HG02798 (cell line): ENCODE measurements at regions not wholly inside any gene's neighbourhood (a gene's known extent, or its start where the extent isn't known, plus 50 kb on each side); places are given as distances from the start of the nearest gene placed in this dataset.
"Not testable (repeated sequence)": the region's sequence is repeated elsewhere in the genome, so short reads cannot be mapped to it uniquely, and the experiment has no call there.

Experiments
- ATAC-seq: cut with Tn5 transposase; IDR thresholded peaks from one replicate; pipeline ENCODE4 v1.9.1; 2021; ENCODE audit warnings: mild to moderate bottlenecking; ENCODE audit not compliant: unreplicated experiment, poor library complexity

DNA sequence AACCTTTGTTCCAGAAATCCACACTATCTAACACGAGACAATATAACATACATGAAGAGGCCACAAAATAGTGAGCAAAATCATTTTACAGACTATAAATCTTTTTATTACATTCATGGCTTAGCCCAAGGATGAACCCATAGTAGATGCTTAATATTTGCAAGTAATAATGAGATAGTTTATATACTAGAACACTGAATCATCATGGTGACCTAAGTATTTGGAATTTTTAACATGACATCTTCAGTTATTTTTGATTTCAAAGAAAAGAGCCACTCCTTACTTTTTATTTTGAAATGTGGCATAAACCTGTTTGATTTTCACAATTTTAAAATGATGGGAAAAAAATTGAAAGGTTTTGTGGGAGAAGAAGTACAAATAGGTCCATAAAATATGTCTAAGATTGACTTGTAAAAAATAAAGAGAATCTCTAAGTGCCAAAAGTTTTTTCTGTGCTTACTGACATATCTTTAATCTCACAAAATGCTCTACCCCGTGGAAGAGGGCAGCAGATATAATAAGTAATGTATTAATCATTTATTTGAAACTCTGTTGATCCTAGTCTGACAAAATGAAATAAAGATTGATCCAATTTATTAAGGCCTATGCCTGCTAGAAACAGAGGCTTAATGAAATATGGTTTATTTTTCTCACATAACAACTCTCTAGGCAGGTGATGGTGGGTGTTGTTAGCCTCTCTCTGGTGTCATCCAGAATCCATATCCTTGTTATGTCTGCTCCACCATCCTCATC lies 224.5 kb upstream of the CENPE start:
- no peak for ATAC-seq

DNA sequence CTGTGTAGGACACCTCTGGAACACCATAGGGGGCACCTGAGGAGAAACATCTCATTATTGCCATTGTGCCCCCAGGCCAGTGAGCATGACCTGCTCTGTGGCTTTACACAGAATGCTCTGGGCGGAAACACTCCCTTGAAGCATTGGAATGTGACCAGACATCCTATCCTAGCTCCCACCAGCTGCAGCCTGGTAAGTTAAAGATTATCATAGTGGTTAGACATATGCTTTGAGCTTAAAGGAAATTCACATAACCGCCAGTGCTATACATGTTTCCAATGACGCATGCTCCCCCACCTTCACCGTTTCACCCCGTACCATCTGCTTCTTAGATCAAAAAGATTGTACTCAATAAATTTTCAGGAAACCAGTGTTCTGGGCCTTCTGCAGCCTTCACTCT lies 217.7 kb upstream of the CENPE start:
- ATAC-seq, result no peak

DNA sequence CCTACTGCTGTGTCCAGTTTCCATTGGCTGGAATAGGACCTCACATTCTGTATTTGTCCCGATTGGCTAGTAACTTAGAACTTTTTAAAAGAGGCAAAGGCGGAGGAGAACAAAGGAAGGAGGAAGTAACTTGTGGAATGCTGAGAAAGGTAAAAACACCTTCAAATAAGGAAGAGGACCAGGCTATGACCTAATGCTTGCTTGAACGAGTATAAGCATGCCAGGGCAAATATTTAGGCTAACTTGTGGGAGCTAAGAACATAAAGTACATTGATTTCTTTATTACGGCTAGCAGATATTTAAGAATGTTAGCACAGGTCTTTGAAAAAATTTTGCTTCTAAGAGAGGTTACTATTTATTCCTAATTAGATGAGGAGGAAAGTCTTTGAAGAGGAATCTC lies 214.5 kb upstream of the CENPE start:
- not testable (repeated sequence) for ATAC-seq

DNA sequence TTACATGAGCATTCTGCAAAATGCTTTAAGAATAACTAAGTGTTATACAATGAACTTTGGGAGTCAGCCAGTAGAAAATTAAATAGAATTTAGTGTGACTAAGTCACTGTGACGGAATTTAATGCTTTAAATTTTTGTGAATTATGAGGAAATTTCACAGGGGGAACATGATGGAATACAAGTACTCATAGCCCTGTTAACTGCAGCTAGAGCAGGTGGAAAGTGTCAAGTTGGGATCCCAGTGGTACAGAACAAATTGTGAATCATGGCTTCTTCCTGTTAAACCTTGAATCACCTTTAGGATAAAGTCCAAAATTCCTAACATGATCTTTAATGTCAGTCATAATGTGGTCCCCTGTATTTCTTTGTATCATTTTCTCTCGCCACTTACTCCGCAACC lies 212.2 kb upstream of the CENPE start:
- ATAC-seq, result no peak

DNA sequence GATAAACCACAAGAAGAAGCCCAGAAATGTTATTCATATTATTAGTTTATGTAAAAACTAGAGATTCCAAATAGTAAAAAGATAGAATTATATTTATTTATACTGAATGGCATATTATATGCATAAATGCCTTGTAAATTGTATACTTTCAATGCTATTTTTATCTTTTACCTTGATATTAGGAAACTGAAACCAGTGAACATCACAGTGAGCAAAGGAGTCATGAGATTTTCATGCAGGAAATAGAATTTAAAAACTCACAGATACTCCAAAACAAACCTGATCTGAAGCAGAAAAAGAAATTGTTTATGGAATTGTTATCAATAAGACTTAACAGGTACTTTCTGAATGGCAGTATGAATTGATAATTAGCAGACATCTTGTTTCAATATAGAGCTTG lies 207.3 kb upstream of the CENPE start:
- peak; percentile 48 for ATAC-seq

DNA sequence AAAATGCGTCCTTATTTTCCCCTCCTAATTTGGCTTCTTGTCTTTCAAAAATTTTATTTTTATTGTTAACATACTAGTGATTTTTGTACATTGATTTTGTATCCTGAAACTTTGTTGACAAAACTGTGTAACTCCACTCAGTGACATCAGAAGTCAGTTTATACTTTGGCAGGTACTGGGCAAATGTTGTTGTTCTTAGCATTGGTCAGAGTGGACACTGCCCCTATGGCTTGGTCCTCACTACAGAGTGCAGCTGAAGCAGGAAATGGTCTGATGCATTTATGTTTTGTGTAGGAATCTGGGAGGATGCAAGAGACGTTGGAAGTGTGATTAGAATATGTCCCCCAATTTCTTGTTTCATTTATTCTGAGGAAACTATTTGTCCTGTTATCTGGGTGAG lies 205.5 kb upstream of the CENPE start:
- ATAC-seq, result no peak

DNA sequence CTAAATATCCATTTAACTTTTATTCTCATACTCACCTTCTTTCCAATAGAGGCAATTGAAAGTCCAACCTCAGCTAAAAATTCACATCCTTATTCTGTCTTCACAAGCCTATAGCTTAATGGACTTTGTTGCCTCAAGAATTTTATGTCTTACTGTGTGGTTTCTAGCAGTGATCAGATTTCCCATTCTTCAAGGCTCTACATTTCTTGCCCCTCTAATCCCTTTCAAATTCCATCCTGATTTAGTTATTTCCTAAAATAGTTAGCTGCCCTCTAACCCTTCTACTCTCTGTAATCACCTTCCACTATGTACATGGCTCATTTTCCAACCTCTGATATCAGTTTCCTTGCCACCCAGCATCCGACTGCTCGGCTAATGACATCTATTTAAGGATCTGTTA lies 204.1 kb upstream of the CENPE start:
- no peak for ATAC-seq

DNA sequence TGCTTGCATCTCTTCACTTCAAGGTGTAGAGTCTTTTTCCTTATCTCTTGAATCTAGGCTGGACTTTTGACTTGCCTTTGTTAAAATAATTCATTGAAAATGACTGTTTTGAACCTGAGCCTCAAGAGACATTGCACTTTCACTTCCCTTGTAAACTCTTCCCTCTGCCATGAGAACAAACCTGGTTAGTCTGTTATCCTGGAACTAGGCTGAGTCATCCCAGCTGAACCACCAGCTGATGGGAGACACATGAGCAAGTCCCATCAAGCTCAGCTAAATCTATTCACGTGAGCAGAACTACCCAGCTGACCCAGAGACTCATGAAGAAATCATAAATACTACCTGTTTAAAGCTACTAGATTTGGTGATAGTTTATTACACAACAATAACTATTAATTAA lies 202.3 kb upstream of the CENPE start:
- peak; percentile 67 for ATAC-seq

DNA sequence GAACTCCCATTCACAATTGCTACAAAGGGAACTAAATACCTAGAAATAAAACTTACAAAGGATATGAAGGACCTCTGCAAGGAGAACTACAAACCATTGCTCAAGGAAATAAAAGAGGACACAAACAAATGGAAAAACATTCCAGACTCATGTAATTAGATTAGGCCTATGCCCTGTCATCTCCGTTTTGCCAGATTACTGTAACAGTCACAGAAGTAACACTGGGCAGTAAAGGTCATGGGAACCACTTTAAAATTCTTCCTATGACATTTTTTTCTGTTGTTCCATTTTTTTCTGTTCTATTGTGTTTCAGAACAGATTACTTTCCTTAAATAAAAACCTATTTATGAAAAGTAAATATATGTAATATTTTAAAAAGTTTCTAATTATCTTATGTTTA lies 199.4 kb upstream of the CENPE start:
- ATAC-seq, result no peak

DNA sequence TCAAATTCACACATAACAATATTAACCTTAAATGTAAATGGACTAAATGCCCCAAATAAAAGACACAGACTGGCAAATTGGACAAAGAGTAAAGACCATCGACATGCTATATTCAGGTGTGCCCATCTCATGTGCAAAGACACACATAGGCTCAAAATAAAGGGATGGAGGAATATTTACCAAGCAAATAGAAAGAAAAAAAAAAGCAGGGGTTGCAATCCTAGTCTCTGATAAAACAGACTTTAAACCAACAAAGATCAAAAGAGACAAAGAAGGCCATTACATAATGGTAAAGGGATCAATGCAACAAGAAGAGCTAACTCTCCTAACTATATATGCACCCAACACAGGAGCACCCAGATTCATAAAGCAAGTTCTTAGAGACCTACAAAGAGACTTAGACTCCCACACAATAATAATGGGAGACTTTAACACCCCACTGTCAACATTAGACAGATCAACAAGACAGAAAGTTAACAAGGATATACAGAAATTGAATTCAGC lies 189.4 kb upstream of the CENPE start:
- ATAC-seq, result not testable (repeated sequence)

DNA sequence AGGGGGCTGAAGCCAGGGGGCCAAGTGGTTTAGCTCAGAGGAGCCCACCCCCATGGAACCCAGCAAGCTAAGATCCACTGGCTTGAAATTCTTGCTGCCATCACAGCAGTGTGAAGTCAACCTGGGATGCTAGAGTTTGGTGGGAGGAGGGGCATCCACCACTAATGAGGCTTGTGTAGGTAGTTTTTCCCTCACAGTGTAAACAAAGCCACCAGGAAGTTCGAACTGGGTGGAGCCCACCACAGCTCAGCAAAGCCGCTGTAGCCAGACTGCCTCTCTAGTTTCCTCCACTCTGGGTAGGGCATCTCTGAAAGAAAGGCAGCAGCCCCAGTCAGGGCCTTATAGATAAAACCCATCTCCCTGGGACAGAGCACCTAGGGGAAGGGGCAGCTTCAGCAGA lies 187.4 kb upstream of the CENPE start:
- not testable (repeated sequence) for ATAC-seq

DNA sequence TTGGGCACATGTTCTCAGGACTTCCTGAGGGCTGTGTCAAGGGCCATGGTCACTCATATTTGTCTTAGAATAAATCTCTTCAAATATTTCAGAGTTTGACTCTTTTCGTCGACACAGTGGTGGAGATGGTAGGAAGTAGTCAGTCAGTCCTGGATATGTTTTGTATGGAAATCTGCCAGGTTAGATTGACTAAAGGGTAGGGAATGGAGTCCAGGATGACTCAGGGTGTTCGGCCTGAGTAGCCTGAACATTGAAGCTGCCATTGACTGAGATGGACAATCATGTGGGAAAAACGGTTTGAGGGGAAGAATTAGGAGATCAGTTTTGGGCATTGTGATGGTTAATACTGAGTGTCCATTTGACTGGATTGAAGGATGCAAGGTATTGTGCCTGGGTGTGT lies 177.1 kb upstream of the CENPE start:
- ATAC-seq, result no peak

DNA sequence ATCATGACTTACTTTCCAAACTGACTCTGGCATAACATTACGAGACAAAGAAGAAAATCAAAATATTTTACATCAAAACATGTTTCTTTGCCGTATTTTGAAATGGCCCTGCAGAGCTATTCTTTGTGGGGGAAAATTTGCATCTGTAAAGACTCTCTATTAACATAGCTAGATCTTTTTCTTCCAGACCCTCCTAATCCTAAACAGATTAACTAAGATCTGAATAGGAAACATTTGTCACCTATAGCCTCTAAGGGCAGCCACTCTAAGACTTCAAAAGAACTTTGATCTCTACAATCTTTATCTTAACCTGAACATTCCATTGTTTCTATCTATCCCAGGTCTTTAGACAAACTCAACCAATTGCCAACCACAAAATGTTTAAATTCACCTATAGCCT lies 176.6 kb upstream of the CENPE start:
- no peak for ATAC-seq

DNA sequence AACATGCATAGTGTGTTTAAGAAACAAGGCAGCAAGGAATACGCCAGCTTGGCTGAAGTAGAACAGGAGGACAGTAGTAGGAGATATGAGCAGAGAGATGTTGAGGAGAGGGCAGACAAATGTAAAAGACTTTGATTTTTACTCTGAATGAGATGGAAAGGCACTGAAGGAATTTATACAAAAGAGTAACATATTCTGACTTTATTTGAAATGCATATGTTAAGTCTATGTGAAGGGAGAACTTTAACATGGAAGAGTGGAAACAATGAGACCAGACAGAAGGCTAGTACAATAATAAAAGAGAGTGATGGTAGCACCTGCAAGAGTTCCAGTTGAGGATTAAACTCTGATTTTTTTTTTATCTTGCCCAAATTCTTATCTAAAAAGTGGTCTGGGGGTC lies 176.2 kb upstream of the CENPE start:
- no peak for ATAC-seq

DNA sequence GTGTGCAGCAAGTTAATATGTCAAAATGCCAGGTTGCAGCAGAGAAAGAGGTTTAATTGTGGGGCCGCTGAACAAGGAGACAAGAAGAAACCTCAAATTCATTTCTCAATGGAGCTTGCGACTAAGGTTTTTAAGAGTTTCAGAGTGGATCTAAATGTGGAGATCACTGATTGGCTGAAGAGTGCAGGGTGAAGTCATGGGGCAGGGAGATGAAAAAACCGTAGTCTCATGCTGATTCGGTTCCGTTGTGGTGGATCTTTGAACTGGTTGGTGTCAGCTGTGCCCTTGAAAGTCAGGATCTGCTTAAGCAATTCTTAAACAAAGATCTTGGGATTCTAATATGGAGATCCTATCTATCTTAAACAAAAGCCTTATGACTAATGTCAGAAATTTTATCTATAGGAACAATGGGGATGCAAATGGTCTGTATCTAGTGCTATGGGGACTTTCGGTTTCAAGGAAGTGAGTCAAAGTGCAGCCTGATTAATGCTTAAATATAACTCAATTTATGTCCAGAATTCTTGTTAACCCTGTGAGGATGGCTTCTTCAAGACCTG lies 173.9 kb upstream of the CENPE start:
- ATAC-seq, result no peak

DNA sequence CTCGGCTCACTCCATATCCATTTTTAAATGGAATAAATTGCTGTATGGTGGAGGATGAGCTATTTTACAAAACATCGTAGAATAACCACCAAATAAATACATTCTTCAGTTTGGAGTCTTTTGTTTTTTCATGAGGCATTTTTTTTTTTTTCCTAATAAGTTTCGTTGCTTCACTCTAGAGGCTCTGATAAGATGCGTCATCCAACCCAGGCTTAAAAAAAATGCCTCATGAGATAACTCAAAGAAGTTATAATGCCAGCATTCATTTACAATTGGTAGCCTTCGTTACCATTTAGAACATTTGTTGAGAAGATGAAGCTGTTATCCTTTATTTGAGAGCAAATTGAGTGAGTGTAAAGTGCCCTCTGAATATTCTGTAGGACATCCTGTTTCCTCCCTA lies 172.2 kb upstream of the CENPE start:
- no peak for ATAC-seq

DNA sequence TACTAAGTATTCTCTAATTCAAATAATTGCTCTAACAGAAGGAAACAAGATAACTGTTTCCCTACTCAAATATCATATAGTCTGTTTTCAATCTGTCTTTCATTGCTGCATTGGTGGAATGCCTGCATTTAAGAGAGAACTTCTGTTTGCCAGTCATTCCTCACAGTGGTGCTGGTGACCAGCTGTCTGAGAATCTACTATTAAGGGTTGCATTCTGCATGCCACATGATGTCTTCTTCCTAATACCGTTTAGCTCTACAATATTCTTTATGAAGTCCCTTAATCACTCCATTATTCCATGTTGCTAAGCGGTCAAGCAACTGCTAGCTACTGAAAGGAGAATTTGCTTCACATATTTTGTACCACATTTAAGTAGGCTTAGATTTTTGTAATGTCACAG lies 167.1 kb upstream of the CENPE start:
- ATAC-seq, result no peak

DNA sequence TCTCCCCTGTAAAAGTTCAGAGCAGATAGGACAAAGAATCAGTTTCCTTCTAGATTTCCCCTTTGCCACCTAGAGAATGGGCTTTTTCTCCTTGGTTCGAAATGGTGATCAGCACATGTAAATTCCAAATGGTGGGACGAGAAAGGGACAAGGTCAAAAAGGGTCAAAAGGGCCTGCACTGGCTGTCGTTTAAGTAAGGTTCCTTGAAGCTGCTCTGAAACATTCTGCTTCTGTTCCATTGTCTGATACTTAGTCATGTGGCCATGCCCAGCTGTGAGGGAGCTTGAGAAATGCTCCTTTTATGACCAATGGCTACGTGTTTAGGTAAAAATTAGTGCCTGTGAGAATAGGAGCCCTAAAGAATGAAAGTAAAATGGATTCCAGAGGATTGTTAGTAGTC lies 165.9 kb upstream of the CENPE start:
- no peak for ATAC-seq

DNA sequence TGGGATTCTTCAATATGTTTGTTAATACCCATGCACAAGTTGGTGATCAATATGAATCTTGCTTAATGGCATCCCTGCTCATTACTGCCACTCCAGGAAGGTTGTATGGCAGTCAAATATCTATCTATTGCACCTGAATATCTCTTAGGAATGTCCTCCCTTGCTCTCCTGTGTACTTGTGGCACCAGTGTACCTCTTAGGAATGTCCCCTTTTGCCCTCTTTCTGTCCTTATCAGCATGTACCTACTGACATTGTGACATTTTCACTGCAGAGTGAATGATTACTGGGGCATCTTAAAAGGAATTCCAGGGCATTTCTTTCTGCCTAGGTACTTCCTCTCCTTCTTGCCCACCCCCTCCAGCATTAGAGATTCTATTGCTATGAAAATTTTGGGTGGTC lies 163.8 kb upstream of the CENPE start:
- ATAC-seq, result no peak

DNA sequence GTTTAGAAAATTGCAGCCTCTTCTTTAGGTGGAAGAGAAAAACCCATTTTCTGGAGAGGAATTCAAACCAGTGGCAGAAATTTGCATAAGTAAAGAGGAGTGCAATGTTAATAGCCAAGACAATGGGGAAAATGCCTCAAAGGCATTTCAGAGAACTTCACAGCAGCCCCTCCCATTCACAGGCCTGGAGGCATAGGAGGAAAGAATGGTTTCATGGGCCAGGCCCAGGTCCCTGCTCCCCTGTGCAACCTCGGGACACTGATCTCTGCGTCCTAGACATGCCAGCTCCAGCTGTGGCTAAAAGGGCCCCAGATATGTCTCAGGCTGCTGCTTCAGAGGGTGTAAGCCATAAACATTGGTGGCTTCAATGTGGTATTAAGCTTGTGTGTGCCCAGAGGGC lies 161.8 kb upstream of the CENPE start:
- ATAC-seq, result no peak

DNA sequence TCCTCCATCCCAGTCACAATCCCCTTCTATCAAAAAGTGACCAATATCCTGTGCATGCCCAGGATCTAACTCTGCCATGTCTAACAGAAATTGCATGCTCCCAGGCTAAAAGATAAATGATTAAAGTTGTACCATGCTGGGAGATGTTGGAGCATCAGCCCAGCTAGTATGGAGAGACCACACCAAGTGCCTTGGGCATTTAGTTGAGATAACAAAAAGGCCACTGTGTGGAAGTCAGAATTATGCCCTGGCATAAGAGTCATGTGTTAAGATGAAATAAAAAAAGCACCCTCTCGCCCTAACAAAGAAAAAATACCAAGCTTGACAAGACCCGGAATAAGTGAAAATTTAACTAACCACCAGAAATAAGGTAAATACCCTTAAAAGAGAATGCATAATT lies 155.9 kb upstream of the CENPE start:
- ATAC-seq, result no peak

DNA sequence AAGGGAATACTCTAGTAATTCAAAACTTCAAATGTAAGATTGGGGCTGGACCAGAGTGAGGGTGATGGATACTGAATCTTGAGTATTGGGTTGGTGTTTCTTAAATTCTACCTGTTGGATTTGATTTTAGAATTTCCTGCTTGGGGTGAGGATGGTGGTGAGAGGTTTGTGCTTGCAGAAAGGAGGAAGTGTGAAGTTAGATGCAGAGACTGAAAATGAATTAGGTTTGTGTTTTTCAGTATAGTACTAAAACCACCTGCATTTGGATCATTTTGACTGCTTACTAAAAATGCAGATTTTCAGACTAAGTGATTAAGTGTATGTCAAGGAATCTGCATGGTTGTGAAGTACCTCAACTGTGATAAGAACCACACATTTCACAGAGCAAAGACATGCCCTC lies 131.5 kb upstream of the CENPE start:
- ATAC-seq, result no peak
